COR-L47 (cell line): ENCODE measurements at regions not wholly inside any gene's neighbourhood (a gene's known extent, or its start where the extent isn't known, plus 50 kb on each side); places are given as distances from the start of the nearest gene placed in this dataset.

Source experiments
- DNase-seq: peaks from one replicate; lab custom pipeline; 2025; lab: John Stamatoyannopoulos, UW

GRCh38 chr4:154088741-154089140 is 299.9 kb upstream of the SFRP2 start:
- DNase-seq = no peak

GRCh38 chr4:154086247-154086646 is 297.4 kb upstream of the SFRP2 start:
- no peak for DNase-seq

GRCh38 chr4:154084864-154085263 is 296.0 kb upstream of the SFRP2 start:
- no peak for DNase-seq

GRCh38 chr4:154082760-154083535 is 294.1 kb upstream of the SFRP2 start:
- DNase-seq = no peak

GRCh38 chr4:154081391-154081790 is 292.5 kb upstream of the SFRP2 start:
- no peak for DNase-seq

- DNase-seq = no peak
These were observed 289.8 kb upstream of the SFRP2 start for GRCh38 chr4:154078504-154079350.

- no peak for DNase-seq
These were observed 288.0 kb upstream of the SFRP2 start for GRCh38 chr4:154076921-154077320.

- no peak for DNase-seq
These were observed 284.4 kb upstream of the SFRP2 start for GRCh38 chr4:154073107-154073822.

GRCh38 chr4:154067786-154068185 is 278.9 kb upstream of the SFRP2 start:
- no peak for DNase-seq

GRCh38 chr4:154065368-154065767 is 276.5 kb upstream of the SFRP2 start:
- DNase-seq = no peak

- no peak for DNase-seq
These were observed 275.4 kb upstream of the SFRP2 start for GRCh38 chr4:154064244-154064643.

- DNase-seq = no peak
These were observed 260.7 kb upstream of the SFRP2 start for GRCh38 chr4:154049457-154050181.

GRCh38 chr4:154047733-154048132 is 258.9 kb upstream of the SFRP2 start:
- no peak for DNase-seq

GRCh38 chr4:154044742-154045485 is 256.0 kb upstream of the SFRP2 start:
- DNase-seq = no peak

- DNase-seq = no peak
These were observed 255.2 kb upstream of the SFRP2 start for GRCh38 chr4:154044108-154044531.

GRCh38 chr4:154041640-154042039 is 252.8 kb upstream of the SFRP2 start:
- no peak for DNase-seq

GRCh38 chr4:154039435-154040343 is 250.8 kb upstream of the SFRP2 start:
- DNase-seq = peak; percentile 73

- DNase-seq = no peak
These were observed 248.0 kb upstream of the SFRP2 start for GRCh38 chr4:154036856-154037255.

- no peak for DNase-seq
These were observed 246.5 kb upstream of the SFRP2 start for GRCh38 chr4:154035341-154035740.

GRCh38 chr4:154033921-154034320 is 245.0 kb upstream of the SFRP2 start:
- no peak for DNase-seq
